Spleen (tissue), 11 donors: ENCODE measurements at regions not wholly inside any gene's neighbourhood (a gene's known extent, or its start where the extent isn't known, plus 50 kb on each side); places are given as distances from the start of the nearest gene placed in this dataset.

Source experiments
- DNase-seq: peaks from one replicate; pipeline ENCODE4 v3.0.0-alpha.2; 2020
- H3K27ac ChIP-seq, 8 donors: fragments of 200-600 bp; sonication (generic) in 7 of 8; 1 replicate in 4 of 8; 2 replicates in 4 of 8; pipeline versions ENCODE4 v1.5.0 to v1.8.0; 2016 to 2021; ENCODE audit warnings: inconsistent platforms in 4 of 8, mild to moderate bottlenecking in 4 of 8, moderate library complexity in 1 of 8
- H3K27me3 ChIP-seq, 7 donors: fragments of 200-600 bp; sonication (generic) in 6 of 7; replicated peaks in 1 of 7; 1 replicate in 4 of 7; 2 replicates in 3 of 7; pipeline versions ENCODE4 v1.5.0 to v1.8.0; 2016 to 2021; ENCODE audit warnings: inconsistent platforms in 3 of 7, mild to moderate bottlenecking in 1 of 7
- H3K36me3 ChIP-seq, 6 donors: fragments of 200-600 bp; sonication (generic) in 5 of 6; 1 replicate in 4 of 6; 2 replicates in 2 of 6; pipeline versions ENCODE4 v1.5.0 to v1.8.0; 2016 to 2021; ENCODE audit warnings: inconsistent platforms in 2 of 6
- H3K4me1 ChIP-seq, 6 donors: fragments of 200-600 bp; sonication (generic) in 5 of 6; 1 replicate in 3 of 6; 2 replicates in 3 of 6; pipeline versions ENCODE4 v1.5.0 to v1.8.0; 2016 to 2021; ENCODE audit warnings: inconsistent platforms in 3 of 6
- H3K4me3 ChIP-seq, 8 donors: fragments of 200-600 bp; sonication (generic) in 7 of 8; 1 replicate in 4 of 8; 2 replicates in 4 of 8; pipeline versions ENCODE4 v1.5.0 to v1.8.0; 2016 to 2021; ENCODE audit warnings: inconsistent platforms in 4 of 8, mild to moderate bottlenecking in 4 of 8, moderate library complexity in 2 of 8
- H3K9me3 ChIP-seq, 8 donors: fragments of 200-600 bp; sonication (generic) in 7 of 8; 1 replicate in 4 of 8; 2 replicates in 4 of 8; pipeline versions ENCODE4 v1.5.0 to v1.8.0; 2016 to 2021; ENCODE audit warnings: inconsistent platforms in 4 of 8
- POLR2A ChIP-seq, 3 donors: fragments of 450-650 bp; IDR thresholded peaks; one replicate each; pipeline ENCODE4 v1.5.1; 2017; ENCODE audit warnings: antibody characterized with exemption in 3 of 3, mild to moderate bottlenecking in 1 of 3
- POLR2AphosphoS5 ChIP-seq, 3 donors: sonication (generic); formaldehyde crosslinking; IDR thresholded peaks; one replicate each; pipeline ENCODE4 v1.5.1; 2017; ENCODE audit warnings: antibody characterized with exemption in 3 of 3
- WGBS, 5 donors: extraction: QIAGEN DNeasy Blood & Tissue Kit in 3 of 5; methylation state at CpG; one replicate each; pipeline versions ENCODE4 v1.1.5 to v1.1.7; 2013 to 2018; 5-methylcytosine and 5-hydroxymethylcytosine counted together
- intact Hi-C: fragments of 100-400 bp; cut with DNase I; formaldehyde crosslinking; loops from one replicate; pipeline ENCODE4 v1.15.0; 2023; ENCODE audit warnings: low total_unique reads
- TF ChIP-seq, protein P1 (sequence below), 11 experiments: fragments of 200-600 bp in 7 of 11; fragments of 450-650 bp in 4 of 11; sonication (generic) in 4 of 11; IDR thresholded peaks in 8 of 11; conservative IDR thresholded peaks in 3 of 11; 1 replicate in 7 of 11; 2 replicates in 4 of 11; pipeline versions ENCODE4 v1.4.0 to v1.8.0; 2016 to 2021; ENCODE audit warnings: antibody characterized with exemption in 11 of 11, inconsistent platforms in 4 of 11, mild to moderate bottlenecking in 1 of 11
- donor health status: healthy with polysubstance abuse.
- donor health status: DM: no; HTN: no; CAD: no; lungs with moderate emphysema.
- donor health status: DM: no; HTN: no; CAD: no.
- donor health status: Bipolar disorder and iron deficiency.
- donor health status: healthy.
- donor health status: DM: no; HTN: no; CAD: no.
- donor health status: DM: yes; HTN: yes; CAD: no.

DNA sequence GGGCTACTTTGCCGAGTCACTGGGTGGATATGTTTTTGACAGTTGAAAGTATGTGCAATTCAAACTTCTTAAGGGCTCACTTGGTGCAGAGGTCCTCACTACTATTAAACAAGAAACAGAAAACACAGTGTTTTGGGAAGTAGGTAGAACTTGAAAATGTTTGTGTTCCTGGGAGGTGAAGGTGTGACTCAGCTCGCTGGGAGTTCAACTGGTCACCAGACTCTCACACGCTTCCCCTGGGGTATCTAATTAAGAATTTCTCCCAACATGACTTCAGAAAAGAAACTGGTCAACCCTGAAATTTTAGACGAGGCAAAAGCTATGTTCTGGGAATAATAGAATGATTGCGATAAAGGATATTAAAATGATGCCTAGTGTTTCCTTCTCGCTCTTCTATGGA, 1039.8 kb upstream of the SEMA6D start:
- DNase-seq = no peak
- Histone ChIP-seq H3K27ac (no peak overlapping the region), H3K9me3 (peaks cover 0 to 12% (median 0%) of the 10 kb centered on the region in 8 donors), H3K36me3 (no peaks in the 10 kb centered on the region), H3K4me3 (no peak overlapping the region), H3K4me1 (no peaks in the 10 kb centered on the region), H3K27me3 (no peaks in the 10 kb centered on the region)
- intact Hi-C loops = no loop called here
- TF ChIP-seq POLR2A (IDR thresholded peaks at IDR 0.05) (no peak), POLR2AphosphoS5 (IDR thresholded peaks at IDR 0.05) (no peak)
- TF ChIP-seq, protein P1, sequence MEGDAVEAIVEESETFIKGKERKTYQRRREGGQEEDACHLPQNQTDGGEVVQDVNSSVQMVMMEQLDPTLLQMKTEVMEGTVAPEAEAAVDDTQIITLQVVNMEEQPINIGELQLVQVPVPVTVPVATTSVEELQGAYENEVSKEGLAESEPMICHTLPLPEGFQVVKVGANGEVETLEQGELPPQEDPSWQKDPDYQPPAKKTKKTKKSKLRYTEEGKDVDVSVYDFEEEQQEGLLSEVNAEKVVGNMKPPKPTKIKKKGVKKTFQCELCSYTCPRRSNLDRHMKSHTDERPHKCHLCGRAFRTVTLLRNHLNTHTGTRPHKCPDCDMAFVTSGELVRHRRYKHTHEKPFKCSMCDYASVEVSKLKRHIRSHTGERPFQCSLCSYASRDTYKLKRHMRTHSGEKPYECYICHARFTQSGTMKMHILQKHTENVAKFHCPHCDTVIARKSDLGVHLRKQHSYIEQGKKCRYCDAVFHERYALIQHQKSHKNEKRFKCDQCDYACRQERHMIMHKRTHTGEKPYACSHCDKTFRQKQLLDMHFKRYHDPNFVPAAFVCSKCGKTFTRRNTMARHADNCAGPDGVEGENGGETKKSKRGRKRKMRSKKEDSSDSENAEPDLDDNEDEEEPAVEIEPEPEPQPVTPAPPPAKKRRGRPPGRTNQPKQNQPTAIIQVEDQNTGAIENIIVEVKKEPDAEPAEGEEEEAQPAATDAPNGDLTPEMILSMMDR (IDR thresholded peaks at IDR 0.05 in 8 of 11, conservative IDR thresholded peaks at IDR 0.05 in 3 of 11) = no peak
- WGBS, 5 donors = 75 to 92% (median 82%) methylated on average over 6 of the region's 6 CpGs

DNA sequence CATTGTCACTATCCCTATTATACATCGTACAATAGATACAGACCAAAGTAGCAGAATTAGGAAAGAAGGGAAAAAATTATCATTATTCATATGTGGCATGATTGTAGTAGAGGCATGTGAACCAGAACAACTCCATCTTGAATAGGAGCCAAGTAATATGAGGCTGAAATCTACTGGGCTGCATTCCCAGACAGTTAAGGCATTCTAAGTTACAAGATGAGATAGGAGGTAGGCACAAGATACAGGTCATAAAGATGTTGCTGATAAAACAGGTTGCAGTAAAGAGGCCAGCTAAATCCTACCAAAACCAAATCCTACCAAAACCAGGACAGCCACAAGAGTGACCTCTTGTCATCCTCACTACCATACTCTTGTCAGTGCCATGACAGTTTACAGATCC, 1035.4 kb upstream of the SEMA6D start:
- TF ChIP-seq, protein P1 (IDR thresholded peaks at IDR 0.05 in 8 of 11, conservative IDR thresholded peaks at IDR 0.05 in 3 of 11) = no peak
- TF ChIP-seq POLR2A (IDR thresholded peaks at IDR 0.05) (no peak), POLR2AphosphoS5 (IDR thresholded peaks at IDR 0.05) (no peak)
- 52 to 76% (median 71%) methylated on average over 1 of the region's 1 CpG for WGBS, 5 donors
- Histone ChIP-seq H3K27ac (no peak overlapping the region), H3K36me3 (no peaks in the 10 kb centered on the region), H3K4me3 (no peak overlapping the region), H3K4me1 (no peaks in the 10 kb centered on the region), H3K9me3 (peaks cover 0 to 15% (median 0%) of the 10 kb centered on the region in 8 donors), H3K27me3 (no peaks in the 10 kb centered on the region)
- DNase-seq = no peak
- intact Hi-C loops = no loop called here

DNA sequence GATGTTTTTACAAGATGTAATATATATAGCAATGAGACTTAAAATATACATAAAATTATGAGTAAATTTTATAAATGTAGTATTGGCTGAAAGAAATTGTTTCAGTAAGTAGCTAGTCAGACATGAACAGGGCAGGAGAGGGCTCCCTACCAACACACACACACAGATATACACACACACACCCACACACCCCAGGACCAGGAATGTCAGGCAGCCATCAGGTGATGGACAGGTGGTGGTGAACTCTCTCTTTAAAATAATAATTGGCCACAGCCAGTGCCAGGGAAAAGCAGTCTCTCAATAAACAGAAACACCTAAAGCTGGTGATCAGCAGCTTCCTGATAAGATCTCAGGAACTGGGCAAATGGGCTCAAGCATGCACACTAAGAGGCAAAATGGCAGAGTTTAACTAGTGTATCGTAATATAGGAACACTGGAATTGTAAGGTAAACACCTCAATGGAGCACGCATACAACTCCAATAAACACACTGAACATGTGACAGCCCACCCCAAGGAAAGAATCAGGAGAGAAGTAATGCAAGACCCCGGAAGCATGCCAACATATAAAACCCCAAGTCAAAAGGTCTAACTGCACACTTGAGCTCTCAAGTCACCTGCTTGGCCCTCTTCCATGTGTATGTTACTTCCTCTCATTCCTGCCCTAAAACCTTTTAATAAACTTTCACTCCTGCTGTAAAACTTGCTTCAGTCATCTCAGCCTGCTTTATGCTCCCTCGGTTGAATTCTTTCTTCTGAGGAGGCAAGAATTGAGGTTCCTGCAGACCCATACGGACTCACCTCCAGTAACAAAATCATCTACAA, 1034.1 kb upstream of the SEMA6D start:
- intact Hi-C loops = no loop called here
- H3K4me3 ChIP-seq = no peak overlapping the region
- H3K27ac ChIP-seq = no peak overlapping the region
- H3K9me3 ChIP-seq = peaks cover 0 to 15% (median 0%) of the 10 kb centered on the region in 8 donors
- H3K27me3 ChIP-seq = no peaks in the 10 kb centered on the region
- WGBS, 5 donors = 84 to 93% (median 91%) methylated on average over 5 of the region's 5 CpGs
- TF ChIP-seq, protein P1 (IDR thresholded peaks at IDR 0.05 in 8 of 11, conservative IDR thresholded peaks at IDR 0.05 in 3 of 11) = no peak
- TF ChIP-seq POLR2A (IDR thresholded peaks at IDR 0.05) (no peak), POLR2AphosphoS5 (IDR thresholded peaks at IDR 0.05) (no peak)
- DNase-seq = no peak
- H3K36me3 ChIP-seq = no peaks in the 10 kb centered on the region
- H3K4me1 ChIP-seq = no peaks in the 10 kb centered on the region

DNA sequence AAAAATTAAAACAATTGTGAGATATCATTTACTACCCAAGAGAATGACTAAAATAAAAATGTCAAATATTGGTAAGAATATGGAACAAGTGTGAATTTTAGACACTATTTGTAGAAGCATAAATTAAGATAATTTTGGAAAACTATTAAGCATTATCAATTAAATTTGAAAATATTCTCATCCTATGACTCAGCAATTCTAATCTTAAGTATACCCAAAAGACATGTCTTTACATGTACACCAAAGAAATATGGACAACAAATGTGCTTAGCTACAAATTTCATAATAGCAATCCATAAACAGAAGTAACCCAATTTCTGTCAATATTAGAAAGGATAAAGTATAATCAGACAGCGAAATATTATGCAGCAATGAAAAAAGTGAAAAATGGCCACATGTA, 1032.2 kb upstream of the SEMA6D start:
- 0 to 76% (median 40%) methylated on average over 1 of the region's 1 CpG for WGBS, 5 donors

More for the DNA sequence above, 1032.2 kb upstream of the SEMA6D start:
- Histone ChIP-seq H3K4me3 (no peak overlapping the region), H3K36me3 (no peaks in the 10 kb centered on the region), H3K4me1 (no peaks in the 10 kb centered on the region), H3K27ac (no peak overlapping the region), H3K9me3 (peaks cover 0 to 15% (median 0%) of the 10 kb centered on the region in 8 donors), H3K27me3 (no peaks in the 10 kb centered on the region)
- intact Hi-C loops = no loop called here
- DNase-seq = no peak
- TF ChIP-seq POLR2AphosphoS5 (IDR thresholded peaks at IDR 0.05) (no peak), POLR2A (IDR thresholded peaks at IDR 0.05) (no peak)
- TF ChIP-seq, protein P1 (IDR thresholded peaks at IDR 0.05 in 8 of 11, conservative IDR thresholded peaks at IDR 0.05 in 3 of 11) = no peak
